SK-N-SH (cell line): ENCODE measurements at regions not wholly inside any gene's neighbourhood (a gene's known extent, or its start where the extent isn't known, plus 50 kb on each side); places are given as distances from the start of the nearest gene placed in this dataset.

Experiments used
- CTCF ChIA-PET: fragments of 300-600, 350-600 bp; formaldehyde crosslinking; extraction: SDS; loops from one replicate; lab custom pipeline; 2021; lab: Yijun Ruan, JAX
- POLR2A ChIA-PET: fragments of 350-600 bp; sonication (Branson Sonifier 250); formaldehyde crosslinking; extraction: SDS; loops from one replicate; lab custom pipeline; 2020; ENCODE audit warnings: antibody characterized with exemption, inconsistent platforms; lab: Yijun Ruan, JAX
- DNase-seq: peaks from one replicate; pipeline ENCODE4 v3.0.0; 2012
- H2AFZ ChIP-seq: fragments of 200-600 bp; sonication (generic); 2 replicates; pipeline ENCODE4 v1.8.1; 2016; ENCODE audit warnings: antibody characterized with exemption, mild to moderate bottlenecking, low read depth
- H3F3A ChIP-seq: fragments of 200-600 bp; sonication (generic); replicated peaks from 2 replicates; pipeline ENCODE3; 2016; ENCODE audit warnings: antibody characterized with exemption, mild to moderate bottlenecking; ENCODE audit not compliant: insufficient read depth
- H3K27ac ChIP-seq, 2 experiments: fragments of 200-500 bp in 1 of 2; fragments of 200-600 bp in 1 of 2; sonication (Bioruptor generic) in 1 of 2; sonication (generic), shearing (Covaris generic) in 1 of 2; 2 replicates each; pipeline versions ENCODE4 v1.5.1 to v1.6.1; 2014 to 2016; ENCODE audit warnings: low read depth in 2 of 2, inconsistent platforms in 1 of 2, low read length in 1 of 2, mild to moderate bottlenecking in 1 of 2, mixed read lengths in 1 of 2
- H3K27me3 ChIP-seq: fragments of 200-600 bp; sonication (generic), shearing (Covaris generic); 2 replicates; pipeline ENCODE4 v1.6.1; 2016; ENCODE audit warnings: mixed run types; ENCODE audit not compliant: insufficient read depth
- H3K36me3 ChIP-seq, 2 experiments: fragments of 200-500 bp in 1 of 2; fragments of 200-600 bp in 1 of 2; sonication (Bioruptor generic) in 1 of 2; sonication (generic) in 1 of 2; replicated peaks in 1 of 2; 2 replicates each; pipeline versions ENCODE3 to v1.5.1; 2014 to 2016; ENCODE audit warnings: low read length in 1 of 2, mild to moderate bottlenecking in 1 of 2; ENCODE audit not compliant: insufficient read depth in 2 of 2, control insufficient read depth in 1 of 2
- H3K4me1 ChIP-seq, 2 experiments: fragments of 200-500 bp in 1 of 2; fragments of 200-600 bp in 1 of 2; sonication (Bioruptor generic) in 1 of 2; sonication (generic), shearing (Covaris generic) in 1 of 2; 2 replicates each; pipeline versions ENCODE4 v1.5.1 to v1.6.1; 2014 to 2016; ENCODE audit warnings: low read depth in 1 of 2, low read length in 1 of 2, mixed run types in 1 of 2; ENCODE audit not compliant: insufficient read depth in 2 of 2, control insufficient read depth in 1 of 2
- H3K4me2 ChIP-seq: fragments of 200-600 bp; sonication (generic), shearing (Covaris generic); 2 replicates; pipeline ENCODE4 v1.6.1; 2017; ENCODE audit warnings: mixed run types
- H3K4me3 ChIP-seq, 2 experiments: fragments of 200-500 bp in 1 of 2; fragments of 200-600 bp in 1 of 2; sonication (Bioruptor generic) in 1 of 2; sonication (generic), shearing (Covaris generic) in 1 of 2; 2 replicates each; pipeline versions ENCODE4 v1.5.1 to v1.8.1; 2014 to 2016; ENCODE audit warnings: low read depth in 2 of 2, inconsistent platforms in 1 of 2, low read length in 1 of 2, mild to moderate bottlenecking in 1 of 2, mixed read lengths in 1 of 2, moderate library complexity in 1 of 2
- H3K79me2 ChIP-seq: fragments of 200-600 bp; sonication (generic); 2 replicates; pipeline ENCODE4 v1.8.1; 2017; ENCODE audit warnings: mild to moderate bottlenecking; ENCODE audit not compliant: insufficient read depth
- H3K9ac ChIP-seq: fragments of 200-600 bp; sonication (generic); 2 replicates; pipeline ENCODE4 v1.6.1; 2017; ENCODE audit warnings: mixed run types
- H3K9me2 ChIP-seq: fragments of 200-600 bp; sonication (generic); 2 replicates; pipeline ENCODE4 v1.6.1; 2017; ENCODE audit warnings: mixed run types
- H3K9me3 ChIP-seq: fragments of 200-600 bp; sonication (generic); 2 replicates; pipeline ENCODE4 v1.6.1; 2017; ENCODE audit warnings: mixed run types, mild to moderate bottlenecking, moderate library complexity
- H4K20me1 ChIP-seq: fragments of 200-600 bp; sonication (generic); 2 replicates; pipeline ENCODE4 v1.6.1; 2017; ENCODE audit warnings: mild to moderate bottlenecking, mixed run types; ENCODE audit not compliant: insufficient read depth
- EP300 ChIP-seq, 2 experiments: IDR thresholded peaks; 2 replicates each; pipeline versions ENCODE4 v1.4.0 to v1.6.1; 2012; ENCODE audit warnings: borderline replicate concordance in 1 of 2, low read depth in 1 of 2, low read length in 1 of 2
- FOXM1 ChIP-seq: IDR thresholded peaks from 2 replicates; pipeline ENCODE4 v1.4.0; 2012; ENCODE audit warnings: low read depth, mild to moderate bottlenecking
- GABPA ChIP-seq: IDR thresholded peaks from 2 replicates; pipeline ENCODE4 v1.4.0; 2012; ENCODE audit warnings: low read depth, mild to moderate bottlenecking
- GATA2 ChIP-seq: sonication (generic); formaldehyde crosslinking; IDR thresholded peaks from 2 replicates; pipeline ENCODE4 v1.5.0; 2020; ENCODE audit warnings: mild to moderate bottlenecking, missing genetic modification reagents
- MEF2A ChIP-seq: IDR thresholded peaks from 2 replicates; pipeline ENCODE4 v1.4.0; 2012; ENCODE audit warnings: low read depth, borderline replicate concordance
- MXI1 ChIP-seq: IDR thresholded peaks from 2 replicates; pipeline ENCODE4 v1.6.1; 2012; ENCODE audit warnings: mild to moderate bottlenecking, low read depth, low read length, improper control_type of control experiment
- NRF1 ChIP-seq: IDR thresholded peaks from 2 replicates; pipeline ENCODE4 v1.6.1; 2012; ENCODE audit warnings: low read depth, mild to moderate bottlenecking, low read length
- RAD21 ChIP-seq: IDR thresholded peaks from 2 replicates; pipeline ENCODE4 v1.6.1; 2012; ENCODE audit warnings: mild to moderate bottlenecking, low read length
- TCF12 ChIP-seq: IDR thresholded peaks from 2 replicates; pipeline ENCODE4 v1.4.0; 2012
- WGBS: methylation state at CpG from one replicate; pipeline ENCODE4 v1.1.6; 2017; ENCODE audit warnings: low lambda C conversion rate; 5-methylcytosine and 5-hydroxymethylcytosine counted together
- TF ChIP-seq, protein P1 (sequence below): IDR thresholded peaks from 2 replicates; pipeline ENCODE4 v1.4.0; 2012; ENCODE audit warnings: low read depth
- TF ChIP-seq, protein P2 (sequence below): fragments of 150-350 bp; IDR thresholded peaks from 2 replicates; pipeline ENCODE4 v1.6.1; 2017; ENCODE audit warnings: antibody characterized with exemption, low read length, low read depth, borderline replicate concordance
- TF ChIP-seq, protein P3 (sequence below): IDR thresholded peaks from 2 replicates; pipeline ENCODE4 v1.4.0; 2012; ENCODE audit warnings: low read depth, borderline replicate concordance
- TF ChIP-seq, protein P4 (sequence below): IDR thresholded peaks from 2 replicates; pipeline ENCODE4; 2012
- TF ChIP-seq, protein P5 (sequence below): IDR thresholded peaks from 2 replicates; pipeline ENCODE4 v1.4.0; 2012; ENCODE audit warnings: low read depth, borderline replicate concordance

GRCh38 chr1:203563291-203563690, 63.3 kb upstream of the ATP2B4 start (continued):
- TF ChIP-seq EP300 (IDR thresholded peaks at IDR 0.05; ENCODE audit: borderline replicate concordance in 1 of 2, low read depth in 1 of 2, low read length in 1 of 2) (no peak), MXI1 (no peak), MEF2A (no peak), TCF12 (no peak)
- TF ChIP-seq, all 33 proteins: peak for 0

DNA sequence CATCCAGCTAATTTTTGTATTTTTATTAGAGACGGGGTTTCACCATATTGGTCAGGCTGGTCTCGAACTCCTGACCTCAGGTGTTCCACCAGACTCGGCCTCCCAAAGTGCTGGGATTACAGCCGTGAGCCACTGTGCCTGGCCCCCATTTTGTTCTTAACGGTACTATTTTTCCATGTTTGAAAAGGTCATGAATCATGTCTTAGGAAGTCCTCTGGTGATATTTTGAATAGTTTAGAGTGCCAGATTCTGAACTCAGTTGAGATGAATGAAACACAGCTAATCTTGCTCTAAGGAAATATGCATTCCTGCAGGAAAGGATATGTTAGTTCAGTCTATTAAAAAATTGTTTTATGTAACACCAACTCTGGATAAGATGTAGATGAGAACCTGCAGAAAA, 62.6 kb upstream of the ATP2B4 start:
- Histone ChIP-seq H3K27me3 (no peaks in the 10 kb centered on the region), H2AFZ (no peak overlapping the region), H3K79me2 (no peaks in the 10 kb centered on the region), H3K4me1 (peaks cover under 1 to 4% of the 10 kb centered on the region in 2 experiments; a peak in 2 of 4 replicates), H4K20me1 (no peaks in the 10 kb centered on the region), H3F3A (peaks cover 32% of the 10 kb centered on the region), H3K27ac (peak overlapping the region in 1 of 2 experiments; percentile 42; a peak in 1 of 4 replicates)
- 85% methylated on average over 5 of the region's 5 CpGs for WGBS
- TF ChIP-seq GATA2 (CRISPR knock-in tag): no peak
- TF ChIP-seq, protein P1, sequence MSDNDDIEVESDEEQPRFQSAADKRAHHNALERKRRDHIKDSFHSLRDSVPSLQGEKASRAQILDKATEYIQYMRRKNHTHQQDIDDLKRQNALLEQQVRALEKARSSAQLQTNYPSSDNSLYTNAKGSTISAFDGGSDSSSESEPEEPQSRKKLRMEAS: no peak
- TF ChIP-seq, all 33 proteins: peak for 0
- Histone ChIP-seq H3K9me2 (no peaks in the 10 kb centered on the region), H3K36me3 (no peaks in the 10 kb centered on the region), H3K4me3 (no peak overlapping the region), H3K9me3 (no peaks in the 10 kb centered on the region), H3K4me2 (no peak overlapping the region), H3K9ac (no peak overlapping the region)
- ChIA-PET POLR2A (no interaction called here), CTCF (no interaction called here)
- DNase-seq: no peak

DNA sequence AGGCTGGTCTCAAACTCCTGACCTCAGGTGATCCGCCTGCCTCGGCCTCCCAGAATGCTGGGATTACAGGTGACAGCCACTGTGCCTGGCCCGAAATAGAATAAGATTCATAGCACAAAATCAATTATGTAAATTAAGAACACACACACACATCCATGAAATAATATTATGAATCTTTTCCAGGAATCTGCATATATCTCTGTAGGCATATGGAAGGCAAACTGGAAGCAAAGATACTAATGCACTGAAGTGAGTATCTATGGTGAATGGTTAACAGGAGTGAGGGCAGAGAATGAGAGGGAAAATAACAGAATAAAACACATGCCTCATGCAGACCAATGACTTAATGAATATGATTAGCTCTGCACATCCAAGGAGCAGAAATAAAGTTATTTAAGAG, 61.6 kb upstream of the ATP2B4 start:
- Histone ChIP-seq H3K9me3 (no peaks in the 10 kb centered on the region), H3K4me2 (no peak overlapping the region), H3K4me3 (no peak overlapping the region), H3F3A (peaks cover 21% of the 10 kb centered on the region), H3K36me3 (no peaks in the 10 kb centered on the region), H3K27ac (no peak overlapping the region), H4K20me1 (no peaks in the 10 kb centered on the region), H3K27me3 (no peaks in the 10 kb centered on the region), H3K4me1 (peaks cover 0 to 8% of the 10 kb centered on the region in 2 experiments; a peak in 3 of 4 replicates), H3K9me2 (no peaks in the 10 kb centered on the region), H3K9ac (no peak overlapping the region), H3K79me2 (no peaks in the 10 kb centered on the region), H2AFZ (no peak overlapping the region)
- CTCF ChIA-PET: interaction anchor here (1.8 kb wide), 1 partner anchor 61 kb away, joined by 5 read pairs; no protein-coding TSS in a partner anchor
- WGBS: 81% methylated on average over 3 of the region's 3 CpGs
- DNase-seq: no peak
- POLR2A ChIA-PET: no interaction called here
- no peak for TF ChIP-seq RAD21
- TF ChIP-seq, protein P2, sequence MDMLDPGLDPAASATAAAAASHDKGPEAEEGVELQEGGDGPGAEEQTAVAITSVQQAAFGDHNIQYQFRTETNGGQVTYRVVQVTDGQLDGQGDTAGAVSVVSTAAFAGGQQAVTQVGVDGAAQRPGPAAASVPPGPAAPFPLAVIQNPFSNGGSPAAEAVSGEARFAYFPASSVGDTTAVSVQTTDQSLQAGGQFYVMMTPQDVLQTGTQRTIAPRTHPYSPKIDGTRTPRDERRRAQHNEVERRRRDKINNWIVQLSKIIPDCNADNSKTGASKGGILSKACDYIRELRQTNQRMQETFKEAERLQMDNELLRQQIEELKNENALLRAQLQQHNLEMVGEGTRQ: no peak
- TF ChIP-seq NRF1: no peak

GRCh38 chr1:203565981-203566380, 60.7 kb upstream of the ATP2B4 start:
- Histone ChIP-seq H3K4me1 (peaks cover 0 to 14% of the 10 kb centered on the region in 2 experiments; a peak in 3 of 4 replicates), H3K27ac (no peak overlapping the region), H3K4me2 (no peak overlapping the region), H3K36me3 (no peaks in the 10 kb centered on the region), H3F3A (peaks cover 15% of the 10 kb centered on the region), H3K79me2 (no peaks in the 10 kb centered on the region), H2AFZ (no peak overlapping the region), H3K4me3 (no peak overlapping the region), H4K20me1 (no peaks in the 10 kb centered on the region), H3K9me2 (no peaks in the 10 kb centered on the region), H3K9me3 (no peaks in the 10 kb centered on the region), H3K9ac (no peak overlapping the region), H3K27me3 (no peaks in the 10 kb centered on the region)
- WGBS: 94% methylated on average over 4 of the region's 4 CpGs
- DNase-seq: no peak
- ChIA-PET POLR2A (no interaction called here), CTCF (interaction anchor here (0.6 to 1.8 kb wide), 4 partner anchors 19 to 78 kb away, joined by 3 to 5 read pairs (median 3); no protein-coding TSS in a partner anchor)
- TF ChIP-seq, protein P3, sequence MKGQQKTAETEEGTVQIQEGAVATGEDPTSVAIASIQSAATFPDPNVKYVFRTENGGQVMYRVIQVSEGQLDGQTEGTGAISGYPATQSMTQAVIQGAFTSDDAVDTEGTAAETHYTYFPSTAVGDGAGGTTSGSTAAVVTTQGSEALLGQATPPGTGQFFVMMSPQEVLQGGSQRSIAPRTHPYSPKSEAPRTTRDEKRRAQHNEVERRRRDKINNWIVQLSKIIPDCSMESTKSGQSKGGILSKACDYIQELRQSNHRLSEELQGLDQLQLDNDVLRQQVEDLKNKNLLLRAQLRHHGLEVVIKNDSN: no peak
- TF ChIP-seq MEF2A (no peak), GATA2 (CRISPR knock-in tag) (no peak), FOXM1 (no peak), GABPA (no peak)
- TF ChIP-seq, protein P4, sequence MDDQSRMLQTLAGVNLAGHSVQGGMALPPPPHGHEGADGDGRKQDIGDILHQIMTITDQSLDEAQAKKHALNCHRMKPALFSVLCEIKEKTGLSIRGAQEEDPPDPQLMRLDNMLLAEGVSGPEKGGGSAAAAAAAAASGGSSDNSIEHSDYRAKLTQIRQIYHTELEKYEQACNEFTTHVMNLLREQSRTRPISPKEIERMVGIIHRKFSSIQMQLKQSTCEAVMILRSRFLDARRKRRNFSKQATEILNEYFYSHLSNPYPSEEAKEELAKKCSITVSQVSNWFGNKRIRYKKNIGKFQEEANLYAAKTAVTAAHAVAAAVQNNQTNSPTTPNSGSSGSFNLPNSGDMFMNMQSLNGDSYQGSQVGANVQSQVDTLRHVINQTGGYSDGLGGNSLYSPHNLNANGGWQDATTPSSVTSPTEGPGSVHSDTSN: no peak
- TF ChIP-seq, protein P5, sequence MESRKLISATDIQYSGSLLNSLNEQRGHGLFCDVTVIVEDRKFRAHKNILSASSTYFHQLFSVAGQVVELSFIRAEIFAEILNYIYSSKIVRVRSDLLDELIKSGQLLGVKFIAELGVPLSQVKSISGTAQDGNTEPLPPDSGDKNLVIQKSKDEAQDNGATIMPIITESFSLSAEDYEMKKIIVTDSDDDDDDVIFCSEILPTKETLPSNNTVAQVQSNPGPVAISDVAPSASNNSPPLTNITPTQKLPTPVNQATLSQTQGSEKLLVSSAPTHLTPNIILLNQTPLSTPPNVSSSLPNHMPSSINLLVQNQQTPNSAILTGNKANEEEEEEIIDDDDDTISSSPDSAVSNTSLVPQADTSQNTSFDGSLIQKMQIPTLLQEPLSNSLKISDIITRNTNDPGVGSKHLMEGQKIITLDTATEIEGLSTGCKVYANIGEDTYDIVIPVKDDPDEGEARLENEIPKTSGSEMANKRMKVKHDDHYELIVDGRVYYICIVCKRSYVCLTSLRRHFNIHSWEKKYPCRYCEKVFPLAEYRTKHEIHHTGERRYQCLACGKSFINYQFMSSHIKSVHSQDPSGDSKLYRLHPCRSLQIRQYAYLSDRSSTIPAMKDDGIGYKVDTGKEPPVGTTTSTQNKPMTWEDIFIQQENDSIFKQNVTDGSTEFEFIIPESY: no peak
